GM20000 (cell line): ENCODE measurements at regions not wholly inside any gene's neighbourhood (a gene's known extent, or its start where the extent isn't known, plus 50 kb on each side); places are given as distances from the start of the nearest gene placed in this dataset.
"Not testable (repeated sequence)": the region's sequence is repeated elsewhere in the genome, so short reads cannot be mapped to it uniquely, and the experiment has no call there.

Experiments
- DNase-seq: peaks from one replicate; pipeline ENCODE4 v3.0.0; 2012; ENCODE audit warnings: low spot score
- CTCF ChIP-seq: IDR thresholded peaks from 2 replicates; pipeline ENCODE4 v1.5.1; 2012; ENCODE audit warnings: mild to moderate bottlenecking, control low read depth; ENCODE audit errors: extremely low read depth, missing control alignments

GRCh38 chr16:17037499-17037898 is 433.3 kb downstream of the XYLT1 start:
- DNase-seq, result no peak
- TF ChIP-seq CTCF, result no peak

GRCh38 chr16:17038415-17038814 is 432.3 kb downstream of the XYLT1 start:
- no peak for TF ChIP-seq CTCF
- DNase-seq, result no peak

- not testable (repeated sequence) for DNase-seq
Measured at GRCh38 chr16:17049109-17049508, 421.7 kb downstream of the XYLT1 start.

DNA sequence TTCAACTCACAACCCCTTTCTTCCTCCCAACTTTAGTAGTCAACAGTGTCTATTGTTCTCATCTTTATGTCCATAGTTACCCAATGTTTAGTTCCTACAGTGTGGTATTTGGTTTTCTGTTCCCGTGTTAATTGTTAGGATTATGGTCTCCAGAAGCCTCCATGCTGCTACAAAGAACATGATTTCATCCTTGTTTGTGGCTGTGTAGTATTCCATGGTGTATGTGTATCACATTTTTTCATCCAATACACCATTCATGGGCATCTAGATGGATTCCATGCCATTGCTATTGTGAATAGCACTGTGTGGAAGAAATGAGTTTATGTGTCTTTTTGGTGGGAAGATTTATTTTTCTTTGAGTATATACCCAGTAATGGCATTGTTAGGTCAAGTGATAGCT is 420.3 kb downstream of the XYLT1 start:
- no peak for DNase-seq
- TF ChIP-seq CTCF, result no peak
